GM21423 (cell line): ENCODE measurements at regions not wholly inside any gene's neighbourhood (a gene's known extent, or its start where the extent isn't known, plus 50 kb on each side); places are given as distances from the start of the nearest gene placed in this dataset.
"Not testable (repeated sequence)": the region's sequence is repeated elsewhere in the genome, so short reads cannot be mapped to it uniquely, and the experiment has no call there.

Source experiments
- ATAC-seq: cut with Tn5 transposase; IDR thresholded peaks from one replicate; pipeline ENCODE4 v1.9.1; 2021; ENCODE audit warnings: mild to moderate bottlenecking, moderate library complexity; ENCODE audit not compliant: unreplicated experiment

- not testable (repeated sequence) for ATAC-seq
These were observed 102.8 kb upstream of the PMEPA1 start for GRCh38 chr20:57812632-57813031.

GRCh38 chr20:57811374-57812020 is 101.7 kb upstream of the PMEPA1 start:
- no peak for ATAC-seq

- ATAC-seq, result no peak
These were observed 100.9 kb upstream of the PMEPA1 start for GRCh38 chr20:57810511-57811373.

- no peak for ATAC-seq
These were observed 99.9 kb upstream of the PMEPA1 start for GRCh38 chr20:57809661-57810172.

- no peak for ATAC-seq
These were observed 99.3 kb upstream of the PMEPA1 start for GRCh38 chr20:57809149-57809548.

GRCh38 chr20:57808264-57809070 is 98.7 kb upstream of the PMEPA1 start:
- ATAC-seq, result no peak

GRCh38 chr20:57807401-57808263 is 97.8 kb upstream of the PMEPA1 start:
- no peak for ATAC-seq

GRCh38 chr20:57806975-57807374 is 97.2 kb upstream of the PMEPA1 start:
- no peak for ATAC-seq

- no peak for ATAC-seq
These were observed 96.7 kb upstream of the PMEPA1 start for GRCh38 chr20:57806476-57806875.

GRCh38 chr20:57805747-57806146 is 95.9 kb upstream of the PMEPA1 start:
- no peak for ATAC-seq

GRCh38 chr20:57804470-57805250 is 94.8 kb upstream of the PMEPA1 start:
- no peak for ATAC-seq

GRCh38 chr20:57803508-57804005 is 93.7 kb upstream of the PMEPA1 start:
- ATAC-seq, result no peak

GRCh38 chr20:57802765-57803507 is 93.1 kb upstream of the PMEPA1 start:
- ATAC-seq, result no peak

- no peak for ATAC-seq
These were observed 91.8 kb upstream of the PMEPA1 start for GRCh38 chr20:57801581-57801980.

- ATAC-seq, result no peak
These were observed 91.1 kb upstream of the PMEPA1 start for GRCh38 chr20:57800791-57801430.

GRCh38 chr20:57797401-57797800 is 87.6 kb upstream of the PMEPA1 start:
- no peak for ATAC-seq

GRCh38 chr20:57795977-57796560 is 86.3 kb upstream of the PMEPA1 start:
- no peak for ATAC-seq

- no peak for ATAC-seq
These were observed 85.5 kb upstream of the PMEPA1 start for GRCh38 chr20:57795342-57795697.
